ENCODE measurements at regions not wholly inside any gene's neighbourhood (a gene's known extent, or its start where the extent isn't known, plus 50 kb on each side); places are given as distances from the start of the nearest gene placed in this dataset.

DNA sequence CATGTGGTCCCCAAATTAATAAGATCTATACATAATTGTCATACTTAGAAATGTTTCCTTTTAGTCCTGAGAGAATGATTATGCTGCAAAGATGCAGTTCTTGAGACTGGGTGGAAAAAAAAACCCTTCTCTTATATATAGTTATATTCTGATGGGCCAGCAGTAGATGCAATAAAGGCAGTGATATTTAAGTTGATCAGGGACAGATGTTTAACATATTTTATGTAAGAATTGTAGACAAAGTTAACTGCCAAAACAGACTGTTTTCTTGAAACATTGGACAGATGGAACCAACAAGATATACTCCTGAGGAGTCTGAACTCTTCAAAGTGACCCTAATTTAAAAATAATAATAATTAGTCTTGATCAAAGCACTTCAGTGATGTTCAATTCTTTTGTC lies 172.0 kb upstream of the LRIG1 start:
- no peak for DNase-seq (ENCODE audit: low read depth in 4 of 4, low spot score in 3 of 4)

DNA sequence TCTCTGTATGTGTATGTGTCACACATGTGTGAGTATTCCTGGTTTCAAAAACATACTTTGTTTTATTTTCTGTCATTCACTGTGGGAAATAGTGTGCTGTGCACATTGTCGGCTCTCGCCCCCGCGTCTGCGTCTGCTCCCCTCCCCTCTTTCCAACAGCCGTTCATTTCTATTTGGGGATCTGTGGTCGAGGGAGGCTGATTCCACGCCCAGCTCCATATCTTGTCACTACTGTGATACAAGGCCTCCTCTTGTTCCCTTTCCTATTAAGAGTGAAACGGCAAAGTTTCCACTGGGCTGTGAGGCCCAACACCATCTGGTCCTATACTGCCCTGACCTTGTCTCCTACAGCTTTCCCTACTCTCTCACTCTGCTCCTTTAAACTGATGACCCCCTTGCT lies 172.5 kb upstream of the LRIG1 start:
- no peak for DNase-seq (ENCODE audit: low read depth in 4 of 4, low spot score in 3 of 4)

DNA sequence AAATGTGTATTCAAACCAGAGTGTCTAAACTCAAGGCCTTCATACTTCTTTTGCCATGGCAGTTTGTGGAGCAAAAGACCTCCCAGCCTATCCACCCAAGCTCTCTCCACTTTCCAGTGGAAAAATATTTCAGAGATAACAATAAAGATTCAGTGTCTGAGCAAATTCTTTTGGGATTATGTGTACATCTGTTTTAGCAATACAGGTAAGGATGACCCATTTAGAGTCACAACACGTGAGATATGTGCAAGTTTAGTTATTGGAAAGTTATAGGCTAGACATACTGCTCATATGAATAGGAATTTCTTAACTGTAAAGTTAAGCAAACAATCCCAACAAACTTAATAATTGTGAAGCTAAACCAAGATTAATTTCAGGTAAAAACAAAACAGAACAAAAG lies 174.5 kb upstream of the LRIG1 start:
- no peak for DNase-seq (ENCODE audit: low read depth in 4 of 4, low spot score in 3 of 4)

DNA sequence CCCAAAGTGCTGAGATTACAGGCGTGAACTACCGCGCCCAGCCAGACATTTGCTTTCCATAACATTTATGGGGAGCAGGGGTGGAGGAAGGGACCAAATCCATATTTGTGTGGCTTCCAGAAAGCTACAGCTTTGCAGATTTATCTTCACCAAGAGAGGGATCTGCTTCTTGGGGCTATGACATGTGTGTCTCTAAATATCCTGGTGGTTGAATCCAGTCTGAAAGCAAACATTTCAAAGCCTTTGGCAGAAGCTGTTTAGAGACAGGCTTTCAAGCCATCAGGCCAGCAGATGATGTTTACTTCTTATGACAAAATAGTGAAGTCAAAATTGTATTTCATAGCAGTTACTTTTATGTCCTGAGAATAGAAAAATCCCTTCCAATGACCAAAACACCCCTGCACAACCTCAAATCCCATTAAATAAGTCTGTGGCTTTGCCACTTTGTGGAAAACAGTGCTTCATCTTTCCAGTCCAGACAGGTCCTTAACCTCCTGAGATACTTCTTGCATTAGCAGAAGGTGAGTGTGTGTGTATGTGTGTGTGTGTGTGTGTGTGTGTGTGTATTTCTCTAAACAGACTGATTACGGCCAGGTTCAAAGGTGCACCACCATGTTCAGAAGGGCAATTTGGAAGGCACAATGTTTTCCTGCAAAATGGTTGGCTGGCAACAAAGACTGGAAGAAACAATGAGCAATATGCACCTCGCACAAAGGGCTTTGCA lies 191.4 kb upstream of the LRIG1 start:
- no peak for DNase-seq (ENCODE audit: low read depth in 4 of 4, low spot score in 3 of 4)

DNA sequence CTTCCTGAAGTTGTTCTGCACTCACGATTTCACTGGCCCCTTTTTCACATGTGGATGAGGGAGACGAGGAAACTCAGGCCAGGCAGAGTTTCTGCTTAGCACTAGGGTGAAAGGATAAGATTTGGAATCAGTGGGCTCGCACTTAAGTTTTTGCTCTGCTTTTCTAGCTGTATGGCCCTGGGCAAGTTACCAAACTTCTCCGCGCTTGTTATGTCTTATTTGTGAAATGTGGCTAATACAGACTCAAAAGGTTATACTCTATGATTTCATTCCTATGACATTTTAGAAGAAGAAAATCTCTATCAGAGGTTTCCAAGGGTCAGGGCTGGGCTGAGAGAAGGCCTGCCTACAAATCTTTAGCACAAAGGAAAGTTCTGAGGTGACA lies 191.9 kb upstream of the LRIG1 start:
- no peak for DNase-seq (ENCODE audit: low read depth in 4 of 4, low spot score in 3 of 4)

GRCh38 chr3:66693461-66694031 lies 192.7 kb upstream of the LRIG1 start:
- no peak for DNase-seq (ENCODE audit: low read depth in 4 of 4, low spot score in 3 of 4)

DNA sequence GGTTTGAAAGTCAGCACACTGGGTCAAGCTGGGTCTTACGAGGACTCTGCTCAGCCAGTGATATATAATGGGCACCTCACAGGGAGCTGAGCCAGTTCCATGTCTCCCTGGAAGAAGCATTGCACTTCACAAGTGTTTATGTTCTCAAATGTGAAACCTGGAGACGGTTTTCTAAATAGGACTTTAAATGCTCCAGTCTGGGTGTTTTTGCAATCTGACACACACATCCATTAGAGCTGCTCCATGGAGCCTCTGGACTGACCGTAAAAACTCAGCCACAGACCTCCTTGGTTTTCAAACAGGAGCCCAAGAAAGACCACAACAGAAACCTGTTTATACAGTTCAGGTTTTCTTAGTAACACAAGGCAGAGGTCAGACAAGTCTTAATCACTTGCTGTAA lies 201.3 kb upstream of the LRIG1 start:
- DNase-seq (ENCODE audit: low read depth in 4 of 4, low spot score in 3 of 4), result no peak

- no peak for DNase-seq (ENCODE audit: low read depth in 4 of 4, low spot score in 3 of 4)
Observed at GRCh38 chr3:66703501-66703900, 202.7 kb upstream of the LRIG1 start.

GRCh38 chr3:66705076-66705475 lies 204.3 kb upstream of the LRIG1 start:
- DNase-seq (ENCODE audit: low read depth in 4 of 4, low spot score in 3 of 4), result no peak

DNA sequence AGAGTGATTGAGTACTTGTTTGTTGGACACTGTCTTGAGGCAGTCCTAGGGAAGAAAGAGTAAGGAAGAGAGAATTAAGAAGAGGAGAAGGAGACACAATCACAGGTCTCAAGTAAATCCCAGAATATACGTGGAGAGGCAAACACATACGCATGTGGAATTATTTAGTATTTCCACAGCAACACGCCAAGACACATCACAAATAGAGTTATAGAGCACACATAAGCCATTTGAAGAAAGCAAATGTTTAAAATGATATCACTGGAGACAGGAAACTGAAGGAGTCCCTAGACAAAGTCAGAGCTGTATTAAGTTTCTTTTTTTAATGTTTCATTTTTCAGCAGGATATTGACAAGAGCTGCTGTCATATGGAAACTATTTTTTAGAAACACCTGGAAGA lies 206.1 kb upstream of the LRIG1 start:
- DNase-seq (ENCODE audit: low read depth in 4 of 4, low spot score in 3 of 4), result no peak

DNA sequence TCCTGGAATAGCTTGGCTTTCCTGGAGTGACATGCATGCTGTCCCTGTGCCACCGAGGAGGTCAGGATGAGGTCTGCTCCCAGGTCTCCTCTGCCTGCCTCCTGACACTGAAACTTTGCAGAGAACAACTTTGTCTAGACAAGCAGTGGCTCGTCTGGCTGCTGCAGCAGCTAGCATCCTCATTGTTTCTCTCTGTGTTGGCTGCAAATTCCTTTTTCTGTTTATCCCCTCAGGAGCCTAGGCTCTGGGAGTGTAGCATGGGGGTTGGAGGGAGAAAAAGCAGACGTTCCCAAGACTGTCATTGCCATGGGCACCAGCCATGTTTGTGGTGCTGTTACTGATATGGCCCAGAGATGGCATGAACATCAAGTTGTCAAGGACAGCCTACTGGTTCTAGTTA lies 208.7 kb upstream of the LRIG1 start:
- no peak for DNase-seq (ENCODE audit: low read depth in 4 of 4, low spot score in 3 of 4)

- no peak for DNase-seq (ENCODE audit: low read depth in 4 of 4, low spot score in 3 of 4)
Observed at GRCh38 chr3:66712210-66712609, 211.4 kb upstream of the LRIG1 start.

DNA sequence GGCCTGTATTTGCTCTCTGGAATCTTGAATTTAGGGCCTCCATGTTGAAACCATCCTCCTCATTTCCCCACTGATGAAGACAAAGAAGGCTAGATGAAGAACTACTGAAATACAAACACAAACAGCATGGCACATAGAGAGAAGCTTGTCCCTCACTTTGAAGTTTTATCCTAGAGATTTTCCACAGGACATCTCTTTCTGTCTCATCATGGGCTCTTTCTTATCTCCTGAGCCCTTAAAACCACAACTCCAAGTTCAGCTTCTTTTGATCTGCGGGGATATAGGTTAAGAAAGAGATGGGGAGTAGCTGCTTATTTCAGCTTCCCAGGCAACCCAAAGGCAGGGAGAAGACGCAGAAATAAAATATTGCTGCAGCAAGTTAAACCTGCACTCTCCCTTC lies 213.1 kb upstream of the LRIG1 start:
- no peak for DNase-seq (ENCODE audit: low read depth in 4 of 4, low spot score in 3 of 4)

DNA sequence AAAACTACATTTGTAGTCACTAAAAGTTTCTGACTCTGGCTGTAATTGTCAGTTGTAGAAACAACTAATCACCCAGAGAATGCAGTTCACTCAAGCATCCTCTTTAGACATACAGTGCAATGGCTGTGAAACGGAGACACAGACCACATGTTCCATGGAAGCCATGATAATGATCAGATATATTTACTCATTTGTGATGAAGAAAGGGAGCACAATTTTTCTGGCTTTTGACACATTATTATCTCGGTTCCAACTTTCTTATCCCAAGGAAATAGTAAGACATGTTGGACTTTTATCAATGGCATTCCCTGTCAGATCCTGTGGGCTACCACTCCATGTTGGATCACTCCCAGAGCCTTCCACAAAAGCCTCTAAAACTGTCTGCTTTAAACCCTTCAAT lies 215.0 kb upstream of the LRIG1 start:
- DNase-seq (ENCODE audit: low read depth in 4 of 4, low spot score in 3 of 4), result no peak

DNA sequence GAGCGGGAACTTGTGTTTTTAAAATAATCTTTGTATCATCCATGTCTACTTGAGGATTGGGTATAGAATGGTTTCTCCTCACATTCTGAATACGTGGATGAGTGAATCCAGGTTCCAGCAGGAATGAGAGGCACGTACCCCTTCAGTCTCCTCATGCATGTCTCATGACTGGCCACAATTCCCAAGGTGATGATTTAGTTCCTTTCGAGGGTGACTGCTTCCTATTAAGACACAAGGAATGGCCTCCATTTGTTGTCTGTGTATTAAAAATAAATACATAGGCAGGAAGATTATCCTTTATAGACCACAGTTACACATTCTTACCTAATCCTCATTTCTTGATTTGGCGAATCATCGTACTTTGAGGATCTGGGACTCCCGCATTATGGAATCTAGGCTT lies 217.0 kb upstream of the LRIG1 start:
- no peak for DNase-seq (ENCODE audit: low read depth in 4 of 4, low spot score in 3 of 4)

- no peak for DNase-seq (ENCODE audit: low read depth in 4 of 4, low spot score in 3 of 4)
Observed at GRCh38 chr3:66719796-66720356, 219.1 kb upstream of the LRIG1 start.

DNA sequence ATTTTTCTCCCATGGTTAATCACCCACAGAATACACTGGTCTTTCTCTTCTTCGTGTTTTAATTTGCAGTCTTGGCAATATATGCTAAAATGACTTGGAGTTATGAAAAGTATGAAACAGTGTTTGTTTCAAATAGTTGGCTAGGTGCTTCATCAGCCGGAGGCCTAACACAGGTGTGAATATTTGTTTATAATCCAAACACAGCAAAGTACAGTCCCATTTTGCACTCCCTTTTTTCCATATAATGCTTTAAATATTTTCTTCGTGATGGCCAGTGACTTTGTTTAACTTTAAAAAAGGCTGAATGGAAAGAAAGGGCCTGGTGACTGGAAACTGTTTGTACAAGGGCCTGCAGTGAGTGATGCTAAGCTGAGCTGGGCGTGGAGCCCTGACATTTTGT lies 219.7 kb upstream of the LRIG1 start:
- no peak for DNase-seq (ENCODE audit: low read depth in 4 of 4, low spot score in 3 of 4)

- peak in 2 of 4 donors; percentile 21 to 26 for DNase-seq (ENCODE audit: low read depth in 4 of 4, low spot score in 3 of 4)
Observed at GRCh38 chr3:66722675-66723074, 221.9 kb upstream of the LRIG1 start.

DNA sequence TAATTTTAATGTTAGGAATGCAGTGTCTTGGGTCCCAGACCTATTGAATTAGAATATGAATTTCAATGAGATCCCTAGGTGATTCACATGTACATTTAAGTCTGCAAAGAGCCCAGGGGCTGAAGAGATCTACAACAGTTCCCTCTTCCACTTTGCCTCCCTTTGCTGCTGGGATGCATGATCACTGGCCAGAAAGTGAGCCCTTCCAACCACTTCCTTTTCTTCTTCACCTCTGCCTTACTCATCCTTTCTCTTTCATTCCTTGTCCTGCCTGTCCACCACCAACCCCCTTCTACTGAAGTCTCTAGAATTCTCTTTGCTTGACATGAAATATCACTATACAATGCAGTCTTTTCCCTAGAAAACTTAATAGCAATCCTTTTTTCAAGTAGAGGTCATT lies 222.4 kb upstream of the LRIG1 start:
- DNase-seq (ENCODE audit: low read depth in 4 of 4, low spot score in 3 of 4), result no peak

GRCh38 chr3:66729687-66730393 lies 229.0 kb upstream of the LRIG1 start:
- no peak for DNase-seq (ENCODE audit: low read depth in 4 of 4, low spot score in 3 of 4)

DNA sequence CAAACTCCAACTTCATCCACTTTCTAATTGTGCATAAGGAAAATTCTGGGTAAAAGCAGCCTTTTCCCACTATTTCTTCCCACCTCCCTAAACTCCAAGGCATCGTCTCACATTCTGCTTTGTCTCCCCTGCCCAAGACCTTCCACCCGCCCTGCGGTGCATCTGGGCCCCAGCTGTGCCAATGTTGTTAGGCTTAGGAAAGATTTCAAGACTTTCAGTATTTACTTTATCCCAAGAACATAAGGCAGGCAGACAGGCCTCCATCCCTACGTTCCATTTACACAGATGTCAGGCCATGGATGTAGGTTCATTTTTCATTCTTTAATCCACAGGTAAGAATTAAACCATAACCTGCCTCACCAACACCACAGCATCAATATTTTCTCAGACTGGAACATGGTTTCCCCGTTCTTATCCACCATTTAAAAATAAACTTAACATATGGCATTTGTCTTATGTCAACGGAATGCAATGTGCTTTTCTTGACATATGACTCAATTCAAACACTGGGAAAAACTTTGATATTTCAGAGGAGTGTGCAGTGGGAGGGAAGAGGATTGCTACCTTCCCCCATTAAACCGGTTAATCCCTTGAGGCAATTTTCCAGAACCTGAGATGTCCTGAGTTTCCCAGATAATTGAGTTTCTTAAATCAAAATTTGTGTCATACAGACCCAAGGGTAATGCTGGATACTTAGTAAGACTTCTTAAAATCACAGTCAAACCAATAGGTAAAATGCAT lies 238.0 kb upstream of the LRIG1 start:
- no peak for DNase-seq (ENCODE audit: low read depth in 4 of 4, low spot score in 3 of 4)

Measured in left renal pelvis (tissue), 4 donors.